Keratinocyte (primary cell): ENCODE measurements at regions not wholly inside any gene's neighbourhood (a gene's known extent, or its start where the extent isn't known, plus 50 kb on each side); places are given as distances from the start of the nearest gene placed in this dataset.

Source experiments
- DNase-seq: peaks from one replicate; pipeline ENCODE4 v3.0.0-alpha.2; 2011; ENCODE audit warnings: low read depth, missing footprints, low spot score
- FAIRE-seq: peaks from 2 replicates; lab custom pipeline; 2011; peaks lifted over from hg19 to GRCh38; lab: Jason Lieb, UNC
- H2AFZ ChIP-seq: 2 replicates; pipeline ENCODE4 v1.6.0; 2012; ENCODE audit warnings: low read length, control low read depth, inconsistent platforms; ENCODE audit not compliant: control insufficient read depth
- H3K27ac ChIP-seq: 2 replicates; pipeline ENCODE4 v1.5.1; 2011; ENCODE audit warnings: low read length; ENCODE audit not compliant: control insufficient read depth, insufficient read depth
- H3K27me3 ChIP-seq: 3 replicates; pipeline ENCODE4 v1.6.0; 2011; ENCODE audit warnings: low read length; ENCODE audit not compliant: control insufficient read depth, insufficient read depth; ENCODE audit errors: extremely low read depth
- H3K36me3 ChIP-seq, 2 experiments: 2 replicates in 1 of 2; 3 replicates in 1 of 2; pipeline ENCODE4 v1.5.1; 2011; ENCODE audit warnings: low read length in 2 of 2, mild to moderate bottlenecking in 1 of 2; ENCODE audit not compliant: control insufficient read depth in 2 of 2, insufficient read depth in 2 of 2; ENCODE audit errors: extremely low read depth in 1 of 2
- H3K4me1 ChIP-seq: 3 replicates; pipeline ENCODE4 v1.5.1; 2011; ENCODE audit warnings: low read length; ENCODE audit not compliant: control insufficient read depth, insufficient read depth; ENCODE audit errors: extremely low read depth
- H3K4me2 ChIP-seq: 3 replicates; pipeline ENCODE4 v1.6.0; 2011; ENCODE audit warnings: low read depth, low read length; ENCODE audit not compliant: control insufficient read depth, insufficient read depth; ENCODE audit errors: extremely low read depth
- H3K4me3 ChIP-seq, 3 experiments: fragments of 200-600 bp in 1 of 3; sonication (generic) in 1 of 3; 2 replicates in 2 of 3; 3 replicates in 1 of 3; pipeline ENCODE4 v1.5.1; 2011 to 2016; ENCODE audit warnings: low read length in 3 of 3, mild to moderate bottlenecking in 3 of 3, control low read depth in 2 of 3, inconsistent platforms in 1 of 3, low read depth in 1 of 3, mixed read lengths in 1 of 3, mixed run types in 1 of 3, moderate library complexity in 1 of 3; ENCODE audit not compliant: control insufficient read depth in 2 of 3, insufficient read depth in 2 of 3; ENCODE audit errors: extremely low read depth in 1 of 3
- H3K79me2 ChIP-seq: 2 replicates; pipeline ENCODE4 v1.6.0; 2012; ENCODE audit warnings: low read length; ENCODE audit not compliant: control insufficient read depth, insufficient read depth
- H3K9ac ChIP-seq: 3 replicates; pipeline ENCODE4 v1.6.0; 2011; ENCODE audit warnings: low read length; ENCODE audit not compliant: control insufficient read depth, insufficient read depth; ENCODE audit errors: extremely low read depth
- H3K9me1 ChIP-seq: 3 replicates; pipeline ENCODE4 v1.6.0; 2011; ENCODE audit warnings: low read length; ENCODE audit not compliant: control insufficient read depth, insufficient read depth; ENCODE audit errors: extremely low read depth
- H3K9me3 ChIP-seq: 2 replicates; pipeline ENCODE4 v1.5.1; 2012; ENCODE audit warnings: low read depth, low read length; ENCODE audit not compliant: control insufficient read depth
- H4K20me1 ChIP-seq: 3 replicates; pipeline ENCODE4 v1.6.0; 2011; ENCODE audit warnings: low read length; ENCODE audit not compliant: control insufficient read depth, insufficient read depth; ENCODE audit errors: extremely low read depth
- EZH2 ChIP-seq: IDR thresholded peaks from one replicate; pipeline ENCODE4 v1.6.1; 2012; ENCODE audit warnings: inconsistent platforms, mild to moderate bottlenecking, low read length, moderate library complexity
- dilution Hi-C: fragments of 300-500 bp; cut with MboI; formaldehyde crosslinking; loops from one replicate; pipeline ENCODE4 v1.7.0; 2020; ENCODE audit warnings: low sequenced_read_pairs; ENCODE audit not compliant: extremely low pct_ligation_motif_present
- TF ChIP-seq, protein P1 (sequence below), 3 experiments: IDR thresholded peaks in 1 of 3; conservative IDR thresholded peaks in 1 of 3; optimal IDR thresholded peaks in 1 of 3; 2 replicates in 2 of 3; 3 replicates in 1 of 3; pipeline versions ENCODE3 to v1.5.1; 2011; ENCODE audit warnings: low read length in 3 of 3, mild to moderate bottlenecking in 3 of 3, moderate library complexity in 2 of 3, control low read depth in 1 of 3, inconsistent platforms in 1 of 3; ENCODE audit not compliant: insufficient read depth in 2 of 3; ENCODE audit errors: extremely low read depth in 1 of 3

DNA sequence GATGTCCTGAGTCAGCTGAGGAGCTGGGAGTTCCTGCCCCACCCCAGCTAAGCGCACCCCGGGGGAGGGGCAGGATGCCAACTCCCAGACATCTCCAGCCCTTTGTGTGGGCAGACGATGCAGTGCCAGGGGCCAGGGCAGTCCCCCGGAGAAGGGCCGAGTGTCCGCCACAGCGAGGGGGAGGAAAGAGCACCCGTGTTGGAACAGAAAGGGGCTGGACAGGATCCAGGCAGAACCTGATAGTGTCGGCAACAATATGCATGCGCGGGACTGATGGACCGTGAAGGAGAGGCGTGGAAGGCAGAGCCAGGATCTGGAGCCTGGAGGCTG, 1434.7 kb downstream of the BRD1 start:
- Histone ChIP-seq H2AFZ (no peak overlapping the region), H3K27ac (no peak overlapping the region), H4K20me1 (no peaks in the 10 kb centered on the region), H3K9ac (no peak overlapping the region), H3K79me2 (no peaks in the 10 kb centered on the region), H3K4me2 (no peak overlapping the region), H3K9me3 (peaks cover 8% of the 10 kb centered on the region), H3K4me1 (no peaks in the 10 kb centered on the region), H3K9me1 (no peaks in the 10 kb centered on the region), H3K36me3 (no peaks in the 10 kb centered on the region), H3K4me3 (no peak overlapping the region), H3K27me3 (no peaks in the 10 kb centered on the region)
- DNase-seq (no peak), FAIRE-seq (no peak)
- dilution Hi-C loops, result no loop called here
- no peak for TF ChIP-seq EZH2
- TF ChIP-seq, protein P1, sequence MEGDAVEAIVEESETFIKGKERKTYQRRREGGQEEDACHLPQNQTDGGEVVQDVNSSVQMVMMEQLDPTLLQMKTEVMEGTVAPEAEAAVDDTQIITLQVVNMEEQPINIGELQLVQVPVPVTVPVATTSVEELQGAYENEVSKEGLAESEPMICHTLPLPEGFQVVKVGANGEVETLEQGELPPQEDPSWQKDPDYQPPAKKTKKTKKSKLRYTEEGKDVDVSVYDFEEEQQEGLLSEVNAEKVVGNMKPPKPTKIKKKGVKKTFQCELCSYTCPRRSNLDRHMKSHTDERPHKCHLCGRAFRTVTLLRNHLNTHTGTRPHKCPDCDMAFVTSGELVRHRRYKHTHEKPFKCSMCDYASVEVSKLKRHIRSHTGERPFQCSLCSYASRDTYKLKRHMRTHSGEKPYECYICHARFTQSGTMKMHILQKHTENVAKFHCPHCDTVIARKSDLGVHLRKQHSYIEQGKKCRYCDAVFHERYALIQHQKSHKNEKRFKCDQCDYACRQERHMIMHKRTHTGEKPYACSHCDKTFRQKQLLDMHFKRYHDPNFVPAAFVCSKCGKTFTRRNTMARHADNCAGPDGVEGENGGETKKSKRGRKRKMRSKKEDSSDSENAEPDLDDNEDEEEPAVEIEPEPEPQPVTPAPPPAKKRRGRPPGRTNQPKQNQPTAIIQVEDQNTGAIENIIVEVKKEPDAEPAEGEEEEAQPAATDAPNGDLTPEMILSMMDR (optimal IDR thresholded peaks at IDR 0.05 in 1 of 3, IDR thresholded peaks at IDR 0.05 in 1 of 3, conservative IDR thresholded peaks at IDR 0.05 in 1 of 3; ENCODE audit: extremely low read depth in 1 of 3, insufficient read depth in 2 of 3, low read length in 3 of 3), result no peak

DNA sequence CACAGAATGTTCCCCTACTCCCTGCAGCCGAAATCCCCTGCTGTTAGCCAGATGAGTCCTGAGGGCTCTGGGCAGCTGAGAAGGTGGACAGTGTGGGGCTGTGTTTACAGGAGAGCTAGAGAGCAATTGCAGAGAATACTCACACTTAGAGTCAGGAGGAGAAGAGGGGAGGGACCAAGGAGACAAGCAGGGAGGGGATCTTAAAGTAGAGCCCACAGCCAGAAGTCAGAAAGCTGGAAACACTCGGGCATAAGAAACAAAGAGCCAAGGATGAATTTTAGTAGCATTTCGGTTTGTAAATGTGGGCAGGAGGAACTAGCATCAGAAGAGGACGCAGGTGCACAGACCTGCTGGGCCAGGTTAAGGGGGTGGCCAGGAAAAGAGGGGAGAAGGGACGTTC, 1435.9 kb downstream of the BRD1 start:
- H2AFZ ChIP-seq, result no peak overlapping the region
- no peak overlapping the region for H3K4me2 ChIP-seq
- H3K79me2 ChIP-seq, result no peaks in the 10 kb centered on the region
- H3K36me3 ChIP-seq, result no peaks in the 10 kb centered on the region
- TF ChIP-seq, protein P1 (optimal IDR thresholded peaks at IDR 0.05 in 1 of 3, IDR thresholded peaks at IDR 0.05 in 1 of 3, conservative IDR thresholded peaks at IDR 0.05 in 1 of 3; ENCODE audit: extremely low read depth in 1 of 3, insufficient read depth in 2 of 3, low read length in 3 of 3), result no peak
- no peak for TF ChIP-seq EZH2
- H3K9me3 ChIP-seq, result peaks cover 8% of the 10 kb centered on the region
- FAIRE-seq, result no peak
- H3K4me3 ChIP-seq, result no peak overlapping the region
- no peaks in the 10 kb centered on the region for H4K20me1 ChIP-seq
- DNase-seq, result no peak
- H3K9ac ChIP-seq, result no peak overlapping the region
- no peaks in the 10 kb centered on the region for H3K27me3 ChIP-seq
- H3K4me1 ChIP-seq, result no peaks in the 10 kb centered on the region
- no peaks in the 10 kb centered on the region for H3K9me1 ChIP-seq
- dilution Hi-C loops, result no loop called here
- H3K27ac ChIP-seq, result no peak overlapping the region
